HFFc6 (cell line): ENCODE measurements at regions not wholly inside any gene's neighbourhood (a gene's known extent, or its start where the extent isn't known, plus 50 kb on each side); places are given as distances from the start of the nearest gene placed in this dataset.

ENCODE experiments used
- DNase-seq: peaks from one replicate; pipeline ENCODE4 v3.0.0-alpha.2; 2018
- H3K27ac Mint-ChIP-seq: 2 replicates; pipeline ENCODE4 v1.8.0; 2020; ENCODE audit warnings: mild to moderate bottlenecking, mixed read lengths
- H3K27me3 Mint-ChIP-seq: 2 replicates; pipeline ENCODE4 v1.8.0; 2021; ENCODE audit warnings: mild to moderate bottlenecking, moderate library complexity, mixed read lengths; ENCODE audit not compliant: insufficient read depth
- H3K36me3 Mint-ChIP-seq: 2 replicates; pipeline ENCODE4 v1.8.0; 2021; ENCODE audit warnings: low read depth, mixed read lengths
- H3K4me1 Mint-ChIP-seq: 2 replicates; pipeline ENCODE4 v1.8.0; 2020; ENCODE audit warnings: low read depth, mixed read lengths
- H3K4me3 Mint-ChIP-seq: 2 replicates; pipeline ENCODE4 v1.8.0; 2020; ENCODE audit warnings: mild to moderate bottlenecking, moderate library complexity, mixed read lengths
- H3K9me3 Mint-ChIP-seq: 2 replicates; pipeline ENCODE4 v1.8.0; 2020; ENCODE audit warnings: mild to moderate bottlenecking, mixed read lengths
- TF ChIP-seq, protein P1 (sequence below): fragments of 200-600 bp; sonication (generic); IDR thresholded peaks from 2 replicates; pipeline ENCODE4 v1.5.0; 2021; ENCODE audit warnings: antibody characterized with exemption, mild to moderate bottlenecking

DNA sequence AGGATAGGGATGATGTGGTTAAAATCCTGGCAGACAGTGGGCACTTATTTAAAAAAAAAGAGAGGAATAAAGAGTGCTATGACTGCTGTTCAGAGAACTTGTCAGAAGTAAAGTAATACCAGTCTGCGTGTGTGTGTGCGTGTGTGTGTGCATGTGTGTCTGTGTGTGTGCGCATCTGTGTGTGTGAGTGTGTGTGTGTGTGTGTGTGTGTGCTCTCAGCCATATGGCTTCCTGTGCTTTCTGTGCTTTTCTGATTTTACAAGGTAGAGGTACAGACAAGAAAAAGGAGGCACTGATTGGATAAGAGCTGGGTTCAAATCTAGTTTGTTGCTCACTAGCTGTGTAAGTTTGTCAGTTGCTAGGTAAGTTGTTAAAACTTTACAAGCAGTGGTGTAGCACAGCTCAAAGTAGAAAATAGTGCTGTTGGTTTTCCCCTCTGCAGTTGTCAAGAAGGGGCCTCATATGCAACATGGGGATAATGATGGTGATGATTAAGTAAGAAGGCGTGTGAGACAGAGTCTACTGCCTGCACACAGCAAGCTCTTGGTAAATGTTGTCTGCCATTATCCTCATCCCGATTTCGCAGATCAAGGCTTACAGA lies 155.3 kb upstream of the ZNF217 start:
- H3K4me1 Mint-ChIP-seq: peaks cover 54% of the 10 kb centered on the region
- H3K27ac Mint-ChIP-seq: peak overlapping the region; percentile 54

DNA sequence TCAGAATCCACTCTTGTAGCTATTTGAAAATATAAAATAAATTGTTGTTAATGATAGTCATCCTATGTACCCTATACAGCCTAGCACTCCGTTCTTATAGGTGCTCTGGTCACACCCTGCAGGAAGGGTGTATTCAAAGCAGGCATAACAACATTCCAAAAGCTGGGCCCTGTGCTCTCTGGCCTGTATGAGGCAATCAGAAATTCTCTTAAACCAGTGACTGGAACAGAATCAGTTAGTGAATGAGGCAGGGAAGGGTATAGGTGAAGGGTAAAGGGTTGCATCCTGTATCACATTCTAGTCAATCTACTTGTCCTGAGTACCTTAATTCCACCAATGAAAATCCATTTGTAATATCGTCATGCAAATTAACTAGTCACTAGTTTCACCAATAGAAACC lies 154.5 kb upstream of the ZNF217 start:
- H3K4me1 Mint-ChIP-seq: peaks cover 46% of the 10 kb centered on the region
- no peaks in the 10 kb centered on the region for H3K27me3 Mint-ChIP-seq
- no peak overlapping the region for H3K4me3 Mint-ChIP-seq
- H3K36me3 Mint-ChIP-seq: no peaks in the 10 kb centered on the region
- H3K27ac Mint-ChIP-seq: peak overlapping the region; percentile 42; the same call in 1 of the 2 replicates
- TF ChIP-seq, protein P1, sequence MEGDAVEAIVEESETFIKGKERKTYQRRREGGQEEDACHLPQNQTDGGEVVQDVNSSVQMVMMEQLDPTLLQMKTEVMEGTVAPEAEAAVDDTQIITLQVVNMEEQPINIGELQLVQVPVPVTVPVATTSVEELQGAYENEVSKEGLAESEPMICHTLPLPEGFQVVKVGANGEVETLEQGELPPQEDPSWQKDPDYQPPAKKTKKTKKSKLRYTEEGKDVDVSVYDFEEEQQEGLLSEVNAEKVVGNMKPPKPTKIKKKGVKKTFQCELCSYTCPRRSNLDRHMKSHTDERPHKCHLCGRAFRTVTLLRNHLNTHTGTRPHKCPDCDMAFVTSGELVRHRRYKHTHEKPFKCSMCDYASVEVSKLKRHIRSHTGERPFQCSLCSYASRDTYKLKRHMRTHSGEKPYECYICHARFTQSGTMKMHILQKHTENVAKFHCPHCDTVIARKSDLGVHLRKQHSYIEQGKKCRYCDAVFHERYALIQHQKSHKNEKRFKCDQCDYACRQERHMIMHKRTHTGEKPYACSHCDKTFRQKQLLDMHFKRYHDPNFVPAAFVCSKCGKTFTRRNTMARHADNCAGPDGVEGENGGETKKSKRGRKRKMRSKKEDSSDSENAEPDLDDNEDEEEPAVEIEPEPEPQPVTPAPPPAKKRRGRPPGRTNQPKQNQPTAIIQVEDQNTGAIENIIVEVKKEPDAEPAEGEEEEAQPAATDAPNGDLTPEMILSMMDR: no peak
- DNase-seq: no peak
- no peaks in the 10 kb centered on the region for H3K9me3 Mint-ChIP-seq

More for the DNA sequence above, 155.3 kb upstream of the ZNF217 start:
- TF ChIP-seq, protein P1: no peak
- Mint-ChIP-seq H3K4me3 (no peak overlapping the region), H3K9me3 (no peaks in the 10 kb centered on the region), H3K36me3 (no peaks in the 10 kb centered on the region), H3K27me3 (no peaks in the 10 kb centered on the region)
- peak; percentile 64 for DNase-seq

DNA sequence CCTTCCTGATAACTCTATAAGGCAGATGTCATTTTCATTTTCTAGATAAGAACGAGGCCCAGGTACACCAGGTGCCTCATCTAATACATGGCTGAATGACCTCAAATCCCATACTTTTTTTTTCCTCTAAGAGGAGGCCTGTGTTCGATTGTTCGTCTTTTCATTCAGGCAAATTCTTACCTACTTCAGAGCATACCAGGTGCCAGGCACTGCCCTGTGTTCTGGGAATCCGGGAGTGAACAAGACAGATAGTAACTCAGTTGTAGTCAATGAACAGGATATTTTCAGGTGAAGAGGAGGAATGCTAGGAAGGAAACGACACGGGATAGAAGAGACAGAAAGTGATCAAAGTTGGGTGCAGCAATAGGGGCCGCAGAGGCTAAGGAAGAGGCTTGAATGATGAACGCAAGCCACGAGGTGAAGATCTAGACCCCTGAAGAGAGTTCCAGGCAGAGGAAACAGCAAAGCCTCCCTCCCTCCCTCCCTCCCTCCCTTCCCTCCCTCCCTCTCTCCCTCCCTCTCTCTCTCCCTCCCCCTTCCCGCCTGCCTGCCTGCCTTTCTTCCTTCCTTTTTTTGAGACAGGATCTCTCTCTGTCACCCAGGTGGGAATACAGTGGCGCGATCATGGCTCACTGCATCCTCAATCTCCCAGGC lies 150.1 kb upstream of the ZNF217 start:
- TF ChIP-seq, protein P1: no peak
- no peak overlapping the region for H3K27ac Mint-ChIP-seq
- H3K36me3 Mint-ChIP-seq: no peaks in the 10 kb centered on the region
- H3K4me3 Mint-ChIP-seq: no peak overlapping the region
- H3K4me1 Mint-ChIP-seq: peaks cover 27% of the 10 kb centered on the region
- no peaks in the 10 kb centered on the region for H3K9me3 Mint-ChIP-seq
- H3K27me3 Mint-ChIP-seq: no peaks in the 10 kb centered on the region
- no peak for DNase-seq

DNA sequence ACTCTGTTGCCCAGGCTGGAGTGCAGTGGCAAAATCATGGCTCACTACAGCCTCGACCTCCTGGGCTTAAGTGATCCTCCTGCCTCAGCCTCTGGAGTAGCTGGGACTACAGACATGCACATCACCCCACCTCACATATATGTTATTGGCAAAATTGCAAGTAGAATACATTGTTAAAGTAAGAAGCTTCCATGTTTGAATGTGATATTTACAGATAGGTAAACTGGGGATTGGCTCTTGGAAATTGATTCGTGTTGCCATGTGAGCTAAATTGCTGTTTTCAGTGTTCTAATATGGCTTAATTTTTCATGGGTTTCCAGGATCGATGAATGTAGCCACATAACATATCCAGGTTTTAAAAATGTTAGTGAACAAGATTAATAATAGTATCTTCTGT lies 149.0 kb upstream of the ZNF217 start:
- Mint-ChIP-seq H3K9me3 (no peaks in the 10 kb centered on the region), H3K4me3 (no peak overlapping the region), H3K36me3 (no peaks in the 10 kb centered on the region), H3K27me3 (no peaks in the 10 kb centered on the region), H3K27ac (no peak overlapping the region), H3K4me1 (peaks cover 31% of the 10 kb centered on the region)
- no peak for DNase-seq
- TF ChIP-seq, protein P1: no peak

DNA sequence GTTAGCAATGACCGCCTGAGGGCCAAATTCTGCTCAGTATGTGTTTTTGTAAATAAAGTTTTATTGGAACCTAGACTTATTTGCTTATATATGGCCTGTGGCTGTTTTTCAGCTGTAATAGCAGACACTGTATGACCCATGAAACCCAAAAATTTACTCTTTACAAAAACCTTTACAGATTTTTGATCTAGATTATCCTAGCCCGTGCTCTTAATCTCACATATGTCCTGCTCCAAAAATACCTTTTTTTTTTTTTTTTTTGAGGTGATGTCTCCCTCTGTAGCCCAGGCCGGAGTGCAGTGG lies 148.0 kb upstream of the ZNF217 start:
- H3K36me3 Mint-ChIP-seq: no peaks in the 10 kb centered on the region
- H3K27me3 Mint-ChIP-seq: no peaks in the 10 kb centered on the region
- peaks cover 41% of the 10 kb centered on the region for H3K4me1 Mint-ChIP-seq
- no peak overlapping the region for H3K27ac Mint-ChIP-seq
- no peaks in the 10 kb centered on the region for H3K9me3 Mint-ChIP-seq
- DNase-seq: no peak
- TF ChIP-seq, protein P1: no peak
- H3K4me3 Mint-ChIP-seq: no peak overlapping the region
